TTC549 (cell line): ENCODE measurements at regions not wholly inside any gene's neighbourhood (a gene's known extent, or its start where the extent isn't known, plus 50 kb on each side); places are given as distances from the start of the nearest gene placed in this dataset.

Experiments used
- FAIRE-seq: peaks from 2 replicates; lab custom pipeline; 2012; peaks lifted over from hg19 to GRCh38; lab: Jason Lieb, UNC

DNA sequence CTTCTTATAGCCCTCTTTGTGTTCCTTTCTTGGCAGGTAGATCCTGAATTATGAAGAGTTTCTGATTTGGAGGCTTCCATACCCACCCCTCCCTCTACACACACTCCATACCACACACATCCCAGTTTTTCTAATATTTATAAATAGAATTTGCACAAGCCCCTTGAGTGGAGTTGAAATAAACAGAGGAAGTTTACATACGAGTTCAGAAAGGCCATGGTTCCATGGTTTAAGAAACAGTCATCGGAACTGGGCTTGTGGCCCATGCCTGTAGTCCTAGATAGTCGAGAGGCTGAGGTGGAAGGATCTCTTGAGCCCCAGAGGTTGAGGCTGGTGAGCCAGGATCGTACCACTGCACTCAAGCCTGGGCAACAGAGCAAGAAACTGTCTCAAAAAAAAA, 62.7 kb upstream of the TANC1 start:
- FAIRE-seq: no peak

DNA sequence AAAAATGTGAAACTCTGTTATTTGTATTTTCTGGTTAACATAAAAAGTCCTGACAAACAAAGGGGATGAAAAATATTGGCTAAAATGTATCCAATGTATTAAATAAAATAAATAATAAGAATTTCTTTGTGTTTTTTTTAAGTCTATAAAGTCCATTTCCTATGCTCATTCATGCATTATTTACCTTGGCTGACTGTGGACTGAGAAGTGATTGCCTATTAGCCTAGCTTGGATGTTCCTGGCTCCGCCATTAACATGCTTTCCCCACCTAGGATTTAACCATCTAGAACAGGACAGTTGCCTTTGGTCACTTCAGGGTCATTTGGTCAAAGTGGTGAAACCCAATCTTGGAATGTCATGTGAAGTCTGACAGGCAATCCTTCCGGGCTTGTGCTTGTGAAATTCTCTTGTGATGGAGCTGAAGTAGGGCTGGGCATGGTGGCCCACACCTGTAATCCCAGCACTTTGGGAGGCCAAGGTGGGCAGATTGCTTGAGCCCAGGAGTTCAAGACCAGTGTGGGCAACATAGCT, 60.4 kb upstream of the TANC1 start:
- no peak for FAIRE-seq

DNA sequence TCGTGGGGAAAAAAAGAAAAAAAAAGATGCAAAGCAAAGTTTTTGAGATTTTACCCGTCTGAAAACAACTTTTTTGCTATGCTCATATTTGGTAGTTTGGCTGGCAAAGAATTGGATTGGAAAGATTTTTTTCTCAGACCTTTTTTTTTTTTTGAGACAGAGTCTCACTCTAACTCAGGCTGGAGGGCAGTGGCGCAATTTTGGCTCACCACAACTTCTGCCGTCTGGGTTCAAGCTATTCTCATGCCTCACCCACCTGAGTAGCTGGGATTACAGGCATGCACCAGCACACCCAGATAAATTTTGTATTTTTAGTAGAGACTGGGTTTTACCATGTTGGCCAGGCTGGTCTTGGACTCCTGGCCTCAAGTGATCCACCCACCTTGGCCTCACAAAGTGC, 56.3 kb upstream of the TANC1 start:
- FAIRE-seq: no peak

DNA sequence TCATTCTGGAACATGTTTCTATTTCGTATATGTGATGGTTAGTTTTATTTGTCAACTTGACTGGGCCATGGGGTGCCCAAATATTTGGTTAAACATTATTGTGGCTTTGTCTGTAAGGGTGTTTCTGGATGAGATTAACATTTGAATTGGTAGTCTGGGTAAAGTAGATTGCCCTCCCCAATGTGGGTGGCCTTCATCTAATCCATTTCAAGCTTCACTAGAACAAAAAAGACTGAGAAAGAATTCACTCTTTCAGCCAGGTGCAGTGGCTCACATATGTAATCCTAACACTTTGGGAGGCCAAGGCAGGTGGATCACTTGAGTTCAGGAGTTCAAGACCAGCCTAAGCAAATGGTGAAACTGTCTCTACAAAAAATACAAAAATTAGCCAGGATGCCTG, 55.7 kb upstream of the TANC1 start:
- FAIRE-seq: no peak

DNA sequence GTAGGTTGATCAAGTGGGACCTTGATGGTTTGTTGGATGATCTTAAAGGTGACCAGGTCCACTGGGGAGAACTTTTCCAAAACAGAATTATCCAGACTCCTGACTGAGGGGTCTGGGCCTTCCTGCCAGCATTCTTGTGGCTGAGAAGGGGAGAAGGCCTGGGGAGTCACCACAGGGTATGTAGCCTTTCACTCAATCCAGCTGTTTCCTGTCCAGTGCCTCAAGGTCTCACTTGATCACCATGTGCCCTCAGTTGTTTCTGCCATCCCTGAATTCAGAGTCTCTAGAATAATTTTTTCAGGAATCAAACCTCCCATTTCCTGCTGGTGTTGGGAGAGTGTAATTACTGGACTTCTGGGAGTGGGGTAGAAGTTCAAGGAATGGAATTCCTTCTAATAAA, 54.4 kb upstream of the TANC1 start:
- FAIRE-seq: no peak

DNA sequence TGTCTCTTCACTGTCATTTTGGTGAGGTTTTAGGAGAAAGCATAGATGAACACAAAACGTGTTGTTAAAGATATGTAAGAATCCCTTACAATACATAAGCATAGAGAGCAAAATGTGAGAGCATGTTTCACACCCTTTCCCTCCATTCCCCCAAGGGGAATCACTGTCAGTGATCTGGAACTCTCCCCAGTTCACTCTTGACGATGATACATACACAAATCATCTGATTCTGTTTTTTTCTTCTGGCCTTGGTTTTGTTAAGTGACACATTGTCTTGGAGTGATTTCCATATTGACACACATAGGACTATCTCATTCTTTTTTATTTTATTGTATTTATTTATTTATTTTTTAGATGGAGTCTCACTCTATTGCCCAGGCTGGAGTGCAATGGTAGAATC, 53.7 kb upstream of the TANC1 start:
- no peak for FAIRE-seq

DNA sequence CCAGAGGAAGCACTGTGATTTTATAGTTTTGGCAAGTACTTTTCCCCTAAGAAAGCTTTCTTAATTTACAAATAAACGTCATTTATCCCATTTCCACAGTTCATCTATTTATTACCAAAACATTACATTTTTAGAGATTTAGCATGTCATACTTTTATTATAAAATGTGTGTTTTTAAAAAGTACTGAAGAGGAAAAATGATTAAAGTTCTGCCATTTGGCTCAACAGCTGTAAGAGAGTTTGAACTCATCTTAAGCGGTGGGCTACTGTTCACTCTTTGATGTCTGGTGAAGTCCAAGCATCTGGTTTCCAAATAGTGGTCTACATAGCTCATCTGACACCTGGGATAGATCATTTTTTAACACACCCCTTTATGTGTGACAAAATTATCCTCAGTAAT, 51.3 kb upstream of the TANC1 start:
- FAIRE-seq: no peak

DNA sequence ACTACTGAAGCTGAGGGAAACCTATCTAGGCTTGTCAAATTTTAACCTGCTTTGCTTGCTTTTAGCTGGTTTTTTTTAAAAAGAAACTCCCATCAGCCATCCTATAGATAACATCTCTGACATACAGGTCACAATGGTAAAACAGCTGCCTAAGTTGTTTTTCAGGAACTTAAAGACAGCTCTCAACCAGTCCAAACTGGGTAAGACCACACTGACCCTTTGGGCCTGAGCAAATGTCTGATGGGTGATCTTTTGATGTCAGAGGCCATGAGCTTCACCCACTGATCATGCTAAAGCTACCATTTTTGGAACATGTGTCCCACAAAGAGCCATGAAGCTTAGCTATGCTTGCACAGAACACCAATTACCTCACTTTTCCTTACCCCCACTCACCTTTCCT, 50.0 kb upstream of the TANC1 start:
- no peak for FAIRE-seq
